Loucy (cell line): ENCODE measurements at regions not wholly inside any gene's neighbourhood (a gene's known extent, or its start where the extent isn't known, plus 50 kb on each side); places are given as distances from the start of the nearest gene placed in this dataset.

Experiments
- H2AFZ ChIP-seq: fragments of 200-600 bp; sonication (generic); 2 replicates; pipeline ENCODE4 v1.6.0; 2016; ENCODE audit warnings: antibody characterized with exemption, mild to moderate bottlenecking, low read length, moderate library complexity
- H3F3A ChIP-seq: fragments of 200-600 bp; 2 replicates; pipeline ENCODE4 v1.6.0; 2016; ENCODE audit warnings: antibody characterized with exemption, low read depth, mild to moderate bottlenecking
- H3K27me3 ChIP-seq: fragments of 200-600 bp; sonication (generic); 2 replicates; pipeline ENCODE4 v1.6.1; 2014; ENCODE audit warnings: low read length, mild to moderate bottlenecking; ENCODE audit not compliant: insufficient read depth, poor library complexity, severe bottlenecking
- H3K36me3 ChIP-seq: fragments of 200-600 bp; sonication (generic); 2 replicates; pipeline ENCODE4 v1.6.1; 2016; ENCODE audit warnings: low read length; ENCODE audit not compliant: insufficient read depth
- H3K4me1 ChIP-seq: fragments of 200-600 bp; sonication (generic); 2 replicates; pipeline ENCODE4 v1.5.1; 2014; ENCODE audit warnings: low read length, mild to moderate bottlenecking; ENCODE audit not compliant: insufficient read depth, poor library complexity, severe bottlenecking
- H3K4me2 ChIP-seq: fragments of 200-600 bp; sonication (generic); 2 replicates; pipeline ENCODE4 v1.6.0; 2014; ENCODE audit warnings: antibody characterized with exemption, low read length, low read depth, mild to moderate bottlenecking; ENCODE audit not compliant: poor library complexity, severe bottlenecking
- H3K4me3 ChIP-seq: fragments of 200-600 bp; sonication (generic); 2 replicates; pipeline ENCODE4 v1.5.1; 2014; ENCODE audit warnings: low read length, mild to moderate bottlenecking, mixed read lengths; ENCODE audit not compliant: poor library complexity, severe bottlenecking
- H3K79me2 ChIP-seq: fragments of 200-600 bp; sonication (generic); 2 replicates; pipeline ENCODE4 v1.6.1; 2014; ENCODE audit warnings: low read length; ENCODE audit not compliant: insufficient read depth
- H3K9ac ChIP-seq: fragments of 200-600 bp; sonication (generic); 2 replicates; pipeline ENCODE4 v1.6.0; 2014; ENCODE audit warnings: mild to moderate bottlenecking, low read depth, low read length, moderate library complexity; ENCODE audit not compliant: poor library complexity, severe bottlenecking
- H3K9me2 ChIP-seq: fragments of 200-600 bp; sonication (generic); replicated peaks from 2 replicates; pipeline ENCODE4 v1.6.1; 2016; ENCODE audit warnings: low read depth, low read length, mixed read lengths
- H3K9me3 ChIP-seq: fragments of 200-600 bp; sonication (generic); 2 replicates; pipeline ENCODE4 v1.6.1; 2014; ENCODE audit warnings: mild to moderate bottlenecking, antibody characterized with exemption, low read length, low read depth; ENCODE audit not compliant: insufficient read depth
- H4K20me1 ChIP-seq: fragments of 200-600 bp; sonication (generic); 2 replicates; pipeline ENCODE4 v1.6.0; 2014; ENCODE audit warnings: antibody characterized with exemption, low read length, mild to moderate bottlenecking; ENCODE audit not compliant: insufficient read depth, poor library complexity, severe bottlenecking
- CTCF ChIP-seq: fragments of 200-600 bp; sonication (generic); conservative IDR thresholded peaks from 2 replicates; pipeline ENCODE4 v1.5.1; 2014; ENCODE audit warnings: mild to moderate bottlenecking, antibody characterized with exemption, low read length
- EZH2phosphoT487 ChIP-seq: fragments of 200-600 bp; IDR thresholded peaks from 2 replicates; pipeline ENCODE4 v1.6.1; 2018; ENCODE audit warnings: antibody characterized with exemption, mild to moderate bottlenecking, moderate library complexity, borderline replicate concordance

- Histone ChIP-seq H2AFZ (no peak overlapping the region), H3K4me1 (no peaks in the 10 kb centered on the region), H4K20me1 (no peaks in the 10 kb centered on the region), H3K9me3 (peaks cover 6% of the 10 kb centered on the region; the same call in 1 of the 2 replicates), H3F3A (no peaks in the 10 kb centered on the region), H3K9ac (no peak overlapping the region), H3K4me3 (no peak overlapping the region), H3K36me3 (no peaks in the 10 kb centered on the region), H3K79me2 (no peaks in the 10 kb centered on the region), H3K9me2 (no peaks in the 10 kb centered on the region), H3K27me3 (no peaks in the 10 kb centered on the region), H3K4me2 (no peak overlapping the region)
- TF ChIP-seq EZH2phosphoT487: no peak
- TF ChIP-seq CTCF: no peak
Measured at GRCh38 chr4:54509057-54509456, 148.7 kb upstream of the KIT start.

- TF ChIP-seq EZH2phosphoT487 (no peak), CTCF (no peak)
- Histone ChIP-seq H2AFZ (no peak overlapping the region), H3K9ac (no peak overlapping the region), H4K20me1 (no peaks in the 10 kb centered on the region), H3K4me2 (no peak overlapping the region), H3K27me3 (no peaks in the 10 kb centered on the region), H3K4me1 (peaks cover 12% of the 10 kb centered on the region), H3K9me3 (no peaks in the 10 kb centered on the region), H3K79me2 (no peaks in the 10 kb centered on the region), H3F3A (no peaks in the 10 kb centered on the region), H3K4me3 (no peak overlapping the region), H3K9me2 (no peaks in the 10 kb centered on the region), H3K36me3 (no peaks in the 10 kb centered on the region)
Measured at GRCh38 chr4:54513204-54513603, 144.6 kb upstream of the KIT start.

- H3K27me3 ChIP-seq: no peaks in the 10 kb centered on the region
- peaks cover 12% of the 10 kb centered on the region for H3K4me1 ChIP-seq
- H3K36me3 ChIP-seq: no peaks in the 10 kb centered on the region
- H3K4me2 ChIP-seq: no peak overlapping the region
- H3K4me3 ChIP-seq: no peak overlapping the region
- H3K9ac ChIP-seq: no peak overlapping the region
- H2AFZ ChIP-seq: no peak overlapping the region
- no peaks in the 10 kb centered on the region for H3K79me2 ChIP-seq
- no peaks in the 10 kb centered on the region for H3K9me3 ChIP-seq
- TF ChIP-seq EZH2phosphoT487 (no peak), CTCF (no peak)
- H3K9me2 ChIP-seq: no peaks in the 10 kb centered on the region
- H4K20me1 ChIP-seq: no peaks in the 10 kb centered on the region
- H3F3A ChIP-seq: no peaks in the 10 kb centered on the region
Measured at GRCh38 chr4:54513741-54514140, 144.0 kb upstream of the KIT start.
